ENCODE measurements at regions not wholly inside any gene's neighbourhood (a gene's known extent, or its start where the extent isn't known, plus 50 kb on each side); places are given as distances from the start of the nearest gene placed in this dataset.

GRCh38 chr1:208410409-208410808 is 166.2 kb upstream of the PLXNA2 start:
- no peak overlapping the region for H3K4me2 ChIP-seq
- peak overlapping the region; percentile 43; the same call in 1 of the 2 replicates for H2AFZ ChIP-seq
- no peaks in the 10 kb centered on the region for H4K20me1 ChIP-seq (replicated peaks; ENCODE audit: insufficient read depth)
- no peaks in the 10 kb centered on the region for H3K27me3 Mint-ChIP-seq (ENCODE audit: insufficient read depth, low read depth, poor library complexity)
- no peaks in the 10 kb centered on the region for H3K36me3 Mint-ChIP-seq (ENCODE audit: low read depth)
- no peaks in the 10 kb centered on the region for H3K36me3 ChIP-seq (ENCODE audit: insufficient read depth)
- no peaks in the 10 kb centered on the region for H3K4me1 ChIP-seq (ENCODE audit: insufficient read depth)
- no peak for ATAC-seq
- no peak for TF ChIP-seq CTCF (conservative IDR thresholded peaks at IDR 0.05; ENCODE audit: low read depth in 2 of 2)
- TF ChIP-seq ZNF462 (CRISPR knock-in tag; IDR thresholded peaks at IDR 0.05) = no peak
- TF ChIP-seq EZH2phosphoT487 (IDR thresholded peaks at IDR 0.05; ENCODE audit: unreplicated experiment) = no peak
- TF ChIP-seq NANOG (IDR thresholded peaks at IDR 0.05; ENCODE audit: borderline replicate concordance) = no peak
- no peak for TF ChIP-seq EZH2 (IDR thresholded peaks at IDR 0.05; ENCODE audit: low read depth, unreplicated experiment)
- TF ChIP-seq ZNF331 (CRISPR knock-in tag; IDR thresholded peaks at IDR 0.05; ENCODE audit: low read depth) = no peak
- TF ChIP-seq STAT1 (IDR thresholded peaks at IDR 0.05; ENCODE audit: unreplicated experiment) = no peak
- TF ChIP-seq POLR2AphosphoS5 (IDR thresholded peaks at IDR 0.05; ENCODE audit: low read depth) = no peak
- TF ChIP-seq ETS1 (IDR thresholded peaks at IDR 0.05) = no peak
- no peak for TF ChIP-seq ZNF114 (CRISPR knock-in tag; IDR thresholded peaks at IDR 0.05)
- TF ChIP-seq REST (IDR thresholded peaks at IDR 0.05; ENCODE audit: unreplicated experiment) = no peak
- no peak for TF ChIP-seq CREB1 (CRISPR knock-in tag; IDR thresholded peaks at IDR 0.05; ENCODE audit: low read depth)
- no peak for TF ChIP-seq JUNB (IDR thresholded peaks at IDR 0.05; ENCODE audit: unreplicated experiment)
- H3K27ac ChIP-seq (ENCODE audit: low read depth) = no peak overlapping the region
- H3F3A ChIP-seq (replicated peaks; ENCODE audit: low read depth) = no peaks in the 10 kb centered on the region
- no peaks in the 10 kb centered on the region for H3K9me3 Mint-ChIP-seq
- H3K4me1 Mint-ChIP-seq = no peaks in the 10 kb centered on the region
- H3K79me2 ChIP-seq (replicated peaks; ENCODE audit: insufficient read depth) = no peaks in the 10 kb centered on the region
- peak; percentile 3 for DNase-seq (ENCODE audit: low spot score)
- no peaks in the 10 kb centered on the region for H3K27me3 ChIP-seq (ENCODE audit: insufficient read depth)
- H3K4me3 Mint-ChIP-seq = no peak overlapping the region
- H3K27ac Mint-ChIP-seq = no peak overlapping the region
- no peak overlapping the region for H3K4me3 ChIP-seq
- no peaks in the 10 kb centered on the region for H3K9me2 ChIP-seq (ENCODE audit: insufficient read depth)

All from GM23338 (cell line).